ENCODE measurements at regions not wholly inside any gene's neighbourhood (a gene's known extent, or its start where the extent isn't known, plus 50 kb on each side); places are given as distances from the start of the nearest gene placed in this dataset.

- TF ChIP-seq, protein P1, sequence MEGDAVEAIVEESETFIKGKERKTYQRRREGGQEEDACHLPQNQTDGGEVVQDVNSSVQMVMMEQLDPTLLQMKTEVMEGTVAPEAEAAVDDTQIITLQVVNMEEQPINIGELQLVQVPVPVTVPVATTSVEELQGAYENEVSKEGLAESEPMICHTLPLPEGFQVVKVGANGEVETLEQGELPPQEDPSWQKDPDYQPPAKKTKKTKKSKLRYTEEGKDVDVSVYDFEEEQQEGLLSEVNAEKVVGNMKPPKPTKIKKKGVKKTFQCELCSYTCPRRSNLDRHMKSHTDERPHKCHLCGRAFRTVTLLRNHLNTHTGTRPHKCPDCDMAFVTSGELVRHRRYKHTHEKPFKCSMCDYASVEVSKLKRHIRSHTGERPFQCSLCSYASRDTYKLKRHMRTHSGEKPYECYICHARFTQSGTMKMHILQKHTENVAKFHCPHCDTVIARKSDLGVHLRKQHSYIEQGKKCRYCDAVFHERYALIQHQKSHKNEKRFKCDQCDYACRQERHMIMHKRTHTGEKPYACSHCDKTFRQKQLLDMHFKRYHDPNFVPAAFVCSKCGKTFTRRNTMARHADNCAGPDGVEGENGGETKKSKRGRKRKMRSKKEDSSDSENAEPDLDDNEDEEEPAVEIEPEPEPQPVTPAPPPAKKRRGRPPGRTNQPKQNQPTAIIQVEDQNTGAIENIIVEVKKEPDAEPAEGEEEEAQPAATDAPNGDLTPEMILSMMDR (IDR thresholded peaks at IDR 0.05 in 4 of 5, conservative IDR thresholded peaks at IDR 0.05 in 1 of 5), result no peak
- no peak for TF ChIP-seq POLR2A (IDR thresholded peaks at IDR 0.05)
Observed at GRCh38 chr1:114342376-114342775, 168.6 kb downstream of the TRIM33 start.
